ENCODE measurements at regions not wholly inside any gene's neighbourhood (a gene's known extent, or its start where the extent isn't known, plus 50 kb on each side); places are given as distances from the start of the nearest gene placed in this dataset.

DNA sequence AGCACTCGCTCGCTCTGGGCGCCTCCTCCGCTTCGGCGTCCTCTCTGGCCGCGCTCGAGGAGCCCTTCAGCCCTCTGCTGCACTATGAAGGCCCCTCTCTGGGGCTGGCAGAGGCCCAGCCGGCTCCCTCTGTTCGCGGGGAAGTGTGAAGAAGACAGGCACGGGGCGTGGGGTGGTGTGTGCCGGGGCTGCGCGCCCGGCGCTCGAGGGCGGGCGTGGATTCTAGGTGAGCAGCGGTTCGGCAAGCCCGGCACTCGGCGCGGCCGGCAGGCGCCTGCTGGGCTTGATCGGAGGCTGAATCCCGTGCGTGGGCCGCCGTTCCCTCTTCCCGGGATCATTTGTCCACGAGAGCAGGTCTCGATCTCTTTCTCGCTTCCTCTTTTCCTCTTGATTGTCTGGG is 153.0 kb downstream of the SLC35B3 start:
- Histone ChIP-seq H3K27ac (ENCODE audit: low read depth in 1 of 2, low read length in 2 of 2) (no peak overlapping the region), H3K27me3 (ENCODE audit: control insufficient read depth in 1 of 2, insufficient read depth in 2 of 2, low read length in 1 of 2) (no peaks in the 10 kb centered on the region), H3K36me3 (ENCODE audit: control insufficient read depth in 1 of 2, insufficient read depth in 2 of 2, low read length in 1 of 2) (no peaks in the 10 kb centered on the region), H3K4me3 (ENCODE audit: low read length in 2 of 2) (no peak overlapping the region), H3K9me3 (ENCODE audit: control insufficient read depth, low read length) (no peaks in the 10 kb centered on the region), H3K4me1 (ENCODE audit: control insufficient read depth in 1 of 2, insufficient read depth in 2 of 2, low read length in 2 of 2) (no peaks in the 10 kb centered on the region)
- DNase-seq, result no peak
- ATAC-seq (ENCODE audit: low FRiP score), result no peak
- 94 to 96% methylated on average over 39 of the region's 39 CpGs for WGBS, 2 donors
- intact Hi-C loops (cut with DNase I), result no loop called here

DNA sequence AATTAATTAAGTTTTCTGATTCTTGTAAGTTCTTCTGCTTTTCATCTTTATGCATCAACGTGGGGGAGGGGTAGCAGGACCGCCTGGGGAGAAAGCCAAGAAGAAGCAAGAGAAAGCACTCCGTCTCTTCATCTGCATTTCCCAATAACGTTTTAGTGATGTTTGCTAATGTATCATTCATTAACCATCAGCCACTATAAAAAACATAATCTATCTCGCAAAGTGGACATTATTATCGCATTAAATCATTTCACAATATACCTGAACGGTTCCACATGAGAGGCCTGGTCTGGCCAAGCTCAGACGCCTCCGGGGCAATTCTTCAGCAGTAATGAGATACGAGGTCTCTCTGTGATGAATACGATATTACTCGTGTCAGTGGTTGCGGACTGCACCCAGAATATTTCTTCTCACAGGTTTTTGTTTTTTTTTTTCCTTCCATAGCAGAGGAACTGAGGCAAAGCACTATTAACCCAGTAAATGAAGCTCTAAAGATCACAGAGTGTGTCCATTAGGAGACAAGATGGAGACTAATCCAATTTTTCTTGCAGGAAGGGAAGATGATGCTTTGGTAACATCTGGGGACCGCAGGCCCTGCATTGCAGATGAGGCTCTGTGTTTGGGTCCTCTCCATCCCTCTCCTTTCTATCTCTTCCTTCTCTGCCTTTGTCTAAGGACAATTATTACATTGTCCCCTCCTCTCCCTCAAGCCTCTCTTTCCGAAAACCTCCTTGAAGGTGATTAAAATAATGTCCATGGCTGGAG is 156.1 kb downstream of the SLC35B3 start:
- no peak overlapping the region for H3K27ac ChIP-seq (ENCODE audit: low read depth in 1 of 2, low read length in 2 of 2)
- DNase-seq (no peak), ATAC-seq (ENCODE audit: low FRiP score) (no peak)
- H3K4me1 ChIP-seq (ENCODE audit: control insufficient read depth in 1 of 2, insufficient read depth in 2 of 2, low read length in 2 of 2), result no peaks in the 10 kb centered on the region
- intact Hi-C loops (cut with DNase I), result no loop called here
- H3K36me3 ChIP-seq (ENCODE audit: control insufficient read depth in 1 of 2, insufficient read depth in 2 of 2, low read length in 1 of 2), result no peaks in the 10 kb centered on the region
- no peak overlapping the region for H3K4me3 ChIP-seq (ENCODE audit: low read length in 2 of 2)
- H3K27me3 ChIP-seq (ENCODE audit: control insufficient read depth in 1 of 2, insufficient read depth in 2 of 2, low read length in 1 of 2), result no peaks in the 10 kb centered on the region
- WGBS, 2 donors, result 65 to 71% methylated on average over 15 of the region's 15 CpGs
- no peaks in the 10 kb centered on the region for H3K9me3 ChIP-seq (ENCODE audit: control insufficient read depth, low read length)

DNA sequence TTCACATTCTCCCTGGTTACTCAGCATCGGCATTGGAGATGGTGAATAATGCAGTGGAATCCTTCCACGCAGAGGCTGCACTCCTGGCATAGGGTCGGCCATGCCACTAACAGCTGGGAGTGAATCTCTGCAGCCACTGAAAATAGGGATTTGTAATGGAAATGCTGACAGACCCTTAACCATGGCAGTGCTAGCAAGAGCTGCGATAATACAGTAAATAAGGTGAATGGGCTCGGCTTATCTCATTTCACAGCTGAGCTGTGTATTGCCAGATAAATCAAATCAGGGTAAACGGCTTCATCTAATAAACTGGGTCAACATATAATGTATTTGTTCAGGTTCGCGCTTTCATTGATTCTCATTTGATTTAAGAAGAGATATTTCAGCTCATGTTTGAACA is 156.8 kb downstream of the SLC35B3 start:
- no peak overlapping the region for H3K27ac ChIP-seq (ENCODE audit: low read depth in 1 of 2, low read length in 2 of 2)
- DNase-seq, result no peak
- intact Hi-C loops (cut with DNase I), result no loop called here
- no peaks in the 10 kb centered on the region for H3K27me3 ChIP-seq (ENCODE audit: control insufficient read depth in 1 of 2, insufficient read depth in 2 of 2, low read length in 1 of 2)
- no peak overlapping the region for H3K4me3 ChIP-seq (ENCODE audit: low read length in 2 of 2)
- 72 to 75% methylated on average over 8 of the region's 8 CpGs for WGBS, 2 donors
- H3K36me3 ChIP-seq (ENCODE audit: control insufficient read depth in 1 of 2, insufficient read depth in 2 of 2, low read length in 1 of 2), result no peaks in the 10 kb centered on the region
- no peaks in the 10 kb centered on the region for H3K9me3 ChIP-seq (ENCODE audit: control insufficient read depth, low read length)
- H3K4me1 ChIP-seq (ENCODE audit: control insufficient read depth in 1 of 2, insufficient read depth in 2 of 2, low read length in 2 of 2), result no peaks in the 10 kb centered on the region
- no peak for ATAC-seq (ENCODE audit: low FRiP score)

DNA sequence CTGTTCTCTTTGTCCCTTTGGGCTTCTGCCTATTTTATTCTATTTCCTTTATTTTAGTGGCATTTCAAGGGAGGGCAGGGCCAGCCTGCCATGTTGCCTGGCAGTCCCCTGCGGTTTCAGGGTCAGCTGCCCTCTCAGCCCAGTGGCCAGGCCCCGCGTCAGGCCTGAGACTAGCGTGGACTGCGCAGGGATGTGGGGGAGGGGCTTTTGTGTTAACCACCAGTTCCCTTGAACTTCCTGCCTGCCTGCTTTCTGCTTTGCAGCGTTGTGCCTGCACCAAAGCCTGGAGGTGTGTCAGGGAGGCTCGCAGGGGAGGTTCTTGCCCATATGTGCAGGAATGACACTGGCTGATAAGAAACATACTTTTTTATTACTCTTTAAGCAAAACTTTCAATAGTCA is 157.6 kb downstream of the SLC35B3 start:
- intact Hi-C loops (cut with DNase I), result no loop called here
- no peak for ATAC-seq (ENCODE audit: low FRiP score)
- 36 to 37% methylated on average over 7 of the region's 7 CpGs for WGBS, 2 donors

DNA sequence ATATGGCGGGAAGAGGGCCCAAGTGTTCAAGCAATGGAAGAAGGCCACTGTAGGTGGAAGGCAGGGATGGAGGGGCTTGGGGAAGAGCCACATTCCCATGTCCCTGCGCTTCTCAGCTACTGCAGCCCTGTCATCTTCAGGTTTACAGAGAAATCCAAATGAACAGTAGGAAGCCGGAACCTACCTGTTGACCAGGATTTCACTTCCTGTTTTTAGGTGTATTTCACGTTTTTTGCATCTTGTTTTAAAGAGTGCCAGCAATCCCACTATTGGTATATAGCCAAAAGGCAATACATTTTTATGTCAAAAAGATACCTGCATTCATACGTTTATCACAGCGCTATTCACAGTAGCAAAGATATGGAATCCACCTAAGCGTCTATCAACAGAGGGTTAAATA is 159.2 kb downstream of the SLC35B3 start:
- Histone ChIP-seq H3K4me1 (ENCODE audit: control insufficient read depth in 1 of 2, insufficient read depth in 2 of 2, low read length in 2 of 2) (no peaks in the 10 kb centered on the region), H3K36me3 (ENCODE audit: control insufficient read depth in 1 of 2, insufficient read depth in 2 of 2, low read length in 1 of 2) (no peaks in the 10 kb centered on the region), H3K27ac (ENCODE audit: low read depth in 1 of 2, low read length in 2 of 2) (no peak overlapping the region), H3K9me3 (ENCODE audit: control insufficient read depth, low read length) (no peaks in the 10 kb centered on the region), H3K27me3 (ENCODE audit: control insufficient read depth in 1 of 2, insufficient read depth in 2 of 2, low read length in 1 of 2) (no peaks in the 10 kb centered on the region), H3K4me3 (ENCODE audit: low read length in 2 of 2) (no peak overlapping the region)
- intact Hi-C loops (cut with DNase I), result no loop called here
- ATAC-seq (ENCODE audit: low FRiP score) (no peak), DNase-seq (no peak)
- WGBS, 2 donors, result 77 to 88% methylated on average over 7 of the region's 7 CpGs

More for the DNA sequence above, 157.6 kb downstream of the SLC35B3 start:
- DNase-seq, result no peak
- Histone ChIP-seq H3K27me3 (ENCODE audit: control insufficient read depth in 1 of 2, insufficient read depth in 2 of 2, low read length in 1 of 2) (no peaks in the 10 kb centered on the region), H3K4me1 (ENCODE audit: control insufficient read depth in 1 of 2, insufficient read depth in 2 of 2, low read length in 2 of 2) (no peaks in the 10 kb centered on the region), H3K4me3 (ENCODE audit: low read length in 2 of 2) (no peak overlapping the region), H3K9me3 (ENCODE audit: control insufficient read depth, low read length) (no peaks in the 10 kb centered on the region), H3K36me3 (ENCODE audit: control insufficient read depth in 1 of 2, insufficient read depth in 2 of 2, low read length in 1 of 2) (no peaks in the 10 kb centered on the region), H3K27ac (ENCODE audit: low read depth in 1 of 2, low read length in 2 of 2) (no peak overlapping the region)

DNA sequence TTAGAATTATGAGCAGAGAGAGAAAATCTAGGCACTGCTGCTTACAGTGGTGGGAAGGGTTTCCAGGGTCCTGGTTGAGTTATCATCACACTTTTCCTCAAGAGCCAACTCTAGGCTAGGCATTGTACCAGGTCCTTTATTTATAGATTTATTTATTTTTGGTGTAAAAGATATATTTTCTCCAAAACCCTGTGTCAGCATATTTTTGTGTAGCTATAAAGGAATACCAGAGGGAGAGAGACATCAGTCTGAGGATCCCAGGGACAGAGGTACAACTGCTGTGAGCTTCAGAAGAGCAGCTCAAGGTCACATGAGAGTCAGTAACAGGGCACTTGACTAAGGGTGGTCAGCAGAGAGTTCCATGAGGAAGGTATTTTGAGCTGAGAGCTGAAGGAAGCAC is 159.7 kb downstream of the SLC35B3 start:
- Histone ChIP-seq H3K27ac (ENCODE audit: low read depth in 1 of 2, low read length in 2 of 2) (no peak overlapping the region), H3K9me3 (ENCODE audit: control insufficient read depth, low read length) (no peaks in the 10 kb centered on the region), H3K27me3 (ENCODE audit: control insufficient read depth in 1 of 2, insufficient read depth in 2 of 2, low read length in 1 of 2) (no peaks in the 10 kb centered on the region), H3K4me3 (ENCODE audit: low read length in 2 of 2) (no peak overlapping the region), H3K36me3 (ENCODE audit: control insufficient read depth in 1 of 2, insufficient read depth in 2 of 2, low read length in 1 of 2) (no peaks in the 10 kb centered on the region), H3K4me1 (ENCODE audit: control insufficient read depth in 1 of 2, insufficient read depth in 2 of 2, low read length in 2 of 2) (no peaks in the 10 kb centered on the region)
- DNase-seq (no peak), ATAC-seq (ENCODE audit: low FRiP score) (no peak)
- intact Hi-C loops (cut with DNase I), result no loop called here

DNA sequence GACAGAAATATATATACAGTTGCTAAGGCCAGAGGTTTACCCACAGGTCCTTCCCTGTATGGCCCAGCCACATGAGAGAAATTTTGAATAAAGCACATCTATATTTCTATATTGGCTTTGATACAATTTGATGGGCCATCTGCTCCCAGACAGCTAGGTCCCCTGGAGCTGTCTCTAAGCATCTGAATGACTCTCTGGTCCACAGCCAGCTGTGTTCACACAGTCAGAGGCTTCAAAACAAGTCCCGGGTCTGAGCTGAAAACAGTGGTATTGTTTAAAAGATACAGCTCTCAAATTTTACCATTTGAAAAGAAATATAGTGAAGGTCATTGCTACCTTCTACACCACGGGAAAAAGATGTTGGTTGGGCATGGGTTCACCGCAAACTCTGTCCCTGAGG is 161.1 kb downstream of the SLC35B3 start:
- ATAC-seq (ENCODE audit: low FRiP score) (no peak), DNase-seq (no peak)
- H3K27ac ChIP-seq (ENCODE audit: low read depth in 1 of 2, low read length in 2 of 2), result no peak overlapping the region
- H3K27me3 ChIP-seq (ENCODE audit: control insufficient read depth in 1 of 2, insufficient read depth in 2 of 2, low read length in 1 of 2), result no peaks in the 10 kb centered on the region
- H3K4me3 ChIP-seq (ENCODE audit: low read length in 2 of 2), result no peak overlapping the region
- H3K9me3 ChIP-seq (ENCODE audit: control insufficient read depth, low read length), result peaks cover 2% of the 10 kb centered on the region
- no peaks in the 10 kb centered on the region for H3K4me1 ChIP-seq (ENCODE audit: control insufficient read depth in 1 of 2, insufficient read depth in 2 of 2, low read length in 2 of 2)
- H3K36me3 ChIP-seq (ENCODE audit: control insufficient read depth in 1 of 2, insufficient read depth in 2 of 2, low read length in 1 of 2), result no peaks in the 10 kb centered on the region
- WGBS, 2 donors, result 51 to 53% methylated on average over 3 of the region's 3 CpGs
- intact Hi-C loops (cut with DNase I), result no loop called here

DNA sequence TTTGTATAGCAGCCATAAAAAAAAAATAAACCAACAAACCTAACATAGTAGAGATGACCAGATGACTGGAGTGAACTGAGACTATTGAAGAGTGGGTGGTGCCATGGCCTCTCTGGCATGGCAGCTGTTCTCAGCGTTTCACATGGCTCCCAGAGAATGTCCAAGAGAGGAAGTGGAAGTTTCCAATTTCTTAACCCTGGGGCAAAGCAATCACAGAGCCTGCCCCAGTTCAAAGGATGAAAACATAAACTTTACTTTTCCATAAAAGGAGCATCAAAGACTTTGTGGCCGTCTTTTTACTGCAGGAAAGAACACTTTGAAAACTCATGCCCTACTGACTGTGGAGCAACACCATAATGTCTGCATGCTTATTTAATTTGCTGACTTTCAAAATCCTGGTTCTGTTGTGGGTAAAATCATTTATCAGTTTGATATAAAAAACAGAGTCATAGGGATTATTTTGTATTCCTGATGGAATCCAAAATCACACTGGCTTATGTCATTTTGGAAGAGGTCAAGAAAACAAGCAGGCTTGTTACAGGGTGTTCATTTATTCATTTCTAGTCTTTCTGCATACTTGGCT is 165.4 kb downstream of the SLC35B3 start:
- H3K36me3 ChIP-seq (ENCODE audit: control insufficient read depth in 1 of 2, insufficient read depth in 2 of 2, low read length in 1 of 2), result no peaks in the 10 kb centered on the region
- WGBS, 2 donors, result 8 to 11% methylated on average over 2 of the region's 2 CpGs

DNA sequence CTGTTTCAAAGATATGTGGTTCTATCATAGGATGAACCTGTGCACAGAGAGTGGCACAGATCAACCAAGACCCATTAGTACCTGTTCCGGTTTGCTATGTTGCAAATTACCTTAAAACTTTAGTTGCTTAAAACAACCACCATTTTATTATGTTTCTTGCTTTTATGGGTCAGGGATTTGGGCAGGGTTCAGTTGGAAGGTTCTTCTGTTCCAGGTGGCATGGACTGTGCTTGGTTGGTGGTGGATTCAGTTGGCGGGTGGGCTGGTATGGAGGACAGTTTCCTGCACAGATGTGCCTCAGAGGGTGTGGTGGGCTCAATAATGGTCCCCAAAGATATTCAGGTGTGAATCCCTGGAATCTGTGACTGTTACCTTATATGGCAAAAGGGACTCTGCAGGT is 166.3 kb downstream of the SLC35B3 start:
- no peak for ATAC-seq (ENCODE audit: low FRiP score)
- no peaks in the 10 kb centered on the region for H3K36me3 ChIP-seq (ENCODE audit: control insufficient read depth in 1 of 2, insufficient read depth in 2 of 2, low read length in 1 of 2)
- no peaks in the 10 kb centered on the region for H3K27me3 ChIP-seq (ENCODE audit: control insufficient read depth in 1 of 2, insufficient read depth in 2 of 2, low read length in 1 of 2)
- 64 to 94% methylated on average over 2 of the region's 2 CpGs for WGBS, 2 donors
- H3K9me3 ChIP-seq (ENCODE audit: control insufficient read depth, low read length), result peaks cover 4% of the 10 kb centered on the region
- H3K4me3 ChIP-seq (ENCODE audit: low read length in 2 of 2), result no peak overlapping the region
- intact Hi-C loops (cut with DNase I), result no loop called here
- DNase-seq, result no peak
- H3K4me1 ChIP-seq (ENCODE audit: control insufficient read depth in 1 of 2, insufficient read depth in 2 of 2, low read length in 2 of 2), result no peaks in the 10 kb centered on the region
- no peak overlapping the region for H3K27ac ChIP-seq (ENCODE audit: low read depth in 1 of 2, low read length in 2 of 2)

More for the DNA sequence above, 165.4 kb downstream of the SLC35B3 start:
- DNase-seq (no peak), ATAC-seq (ENCODE audit: low FRiP score) (no peak)
- Histone ChIP-seq H3K4me1 (ENCODE audit: control insufficient read depth in 1 of 2, insufficient read depth in 2 of 2, low read length in 2 of 2) (no peaks in the 10 kb centered on the region), H3K4me3 (ENCODE audit: low read length in 2 of 2) (no peak overlapping the region), H3K27me3 (ENCODE audit: control insufficient read depth in 1 of 2, insufficient read depth in 2 of 2, low read length in 1 of 2) (no peaks in the 10 kb centered on the region), H3K27ac (ENCODE audit: low read depth in 1 of 2, low read length in 2 of 2) (no peak overlapping the region), H3K9me3 (ENCODE audit: control insufficient read depth, low read length) (peaks cover 4% of the 10 kb centered on the region)
- intact Hi-C loops (cut with DNase I), result no loop called here
